Fibroblast of lung (primary cell): ENCODE measurements at regions not wholly inside any gene's neighbourhood (a gene's known extent, or its start where the extent isn't known, plus 50 kb on each side); places are given as distances from the start of the nearest gene placed in this dataset.

ENCODE experiments used
- DNase-seq, 2 donors: peaks; one replicate each; pipeline versions ENCODE4 v3.0.0 to v3.0.0-alpha.2; 2010; ENCODE audit warnings: low read depth in 2 of 2
- H2AFZ ChIP-seq: 2 replicates; pipeline ENCODE4 v1.5.1; 2012; ENCODE audit warnings: low read length, control low read depth, inconsistent platforms
- H3K27ac ChIP-seq: 2 replicates; pipeline ENCODE4 v1.5.1; 2011; ENCODE audit warnings: low read length, control low read depth; ENCODE audit not compliant: insufficient read depth
- H3K27me3 ChIP-seq: 2 replicates; pipeline ENCODE4 v1.5.1; 2011; ENCODE audit warnings: mild to moderate bottlenecking, low read length; ENCODE audit not compliant: control insufficient read depth, insufficient read depth
- H3K36me3 ChIP-seq: 2 replicates; pipeline ENCODE4 v1.5.1; 2011; ENCODE audit warnings: low read length; ENCODE audit not compliant: control insufficient read depth, insufficient read depth
- H3K4me1 ChIP-seq: 2 replicates; pipeline ENCODE4 v1.5.1; 2011; ENCODE audit warnings: low read length; ENCODE audit not compliant: control insufficient read depth, insufficient read depth; ENCODE audit errors: extremely low read depth
- H3K4me2 ChIP-seq: 2 replicates; pipeline ENCODE4 v1.5.1; 2011; ENCODE audit warnings: low read length, control low read depth; ENCODE audit not compliant: insufficient read depth; ENCODE audit errors: extremely low read depth
- H3K4me3 ChIP-seq, 4 experiments: fragments of 200-600 bp in 1 of 4; sonication (generic) in 1 of 4; replicated peaks in 1 of 4; 2 replicates each; pipeline ENCODE4 v1.5.1; 2011 to 2016; ENCODE audit warnings: low read length in 4 of 4, low read depth in 3 of 4, mild to moderate bottlenecking in 3 of 4, control low read depth in 2 of 4, inconsistent platforms in 1 of 4, mixed read lengths in 1 of 4; ENCODE audit not compliant: insufficient read depth in 1 of 4; ENCODE audit errors: control extremely low read depth in 1 of 4
- H3K79me2 ChIP-seq: 2 replicates; pipeline ENCODE4 v1.5.1; 2012; ENCODE audit warnings: mild to moderate bottlenecking, low read length, inconsistent platforms; ENCODE audit not compliant: control insufficient read depth, insufficient read depth
- H3K9ac ChIP-seq: 2 replicates; pipeline ENCODE4 v1.5.1; 2011; ENCODE audit warnings: mild to moderate bottlenecking, low read length, control low read depth; ENCODE audit not compliant: insufficient read depth
- H3K9me3 ChIP-seq: 2 replicates; pipeline ENCODE4 v1.5.1; 2012; ENCODE audit warnings: low read depth, low read length; ENCODE audit not compliant: control insufficient read depth, insufficient read depth
- H4K20me1 ChIP-seq: 2 replicates; pipeline ENCODE4 v1.5.1; 2011; ENCODE audit warnings: low read length; ENCODE audit not compliant: control insufficient read depth, insufficient read depth; ENCODE audit errors: extremely low read depth
- CTCF ChIP-seq, 2 donors: IDR thresholded peaks in 1 of 2; conservative IDR thresholded peaks in 1 of 2; 1 replicate in 1 of 2; 2 replicates in 1 of 2; pipeline ENCODE4 v1.5.1; 2011 to 2012; ENCODE audit warnings: low read length in 2 of 2, control low read depth in 1 of 2, inconsistent platforms in 1 of 2, low read depth in 1 of 2, mild to moderate bottlenecking in 1 of 2
- EZH2 ChIP-seq: IDR thresholded peaks from 2 replicates; pipeline ENCODE4 v1.5.1; 2012; ENCODE audit warnings: low read length, control low read depth, mild to moderate bottlenecking; ENCODE audit errors: missing control alignments

GRCh38 chr2:8281950-8282857 lies 399.7 kb upstream of the ID2 start:
- H3K9ac ChIP-seq: no peak overlapping the region
- no peaks in the 10 kb centered on the region for H3K27me3 ChIP-seq
- no peak overlapping the region for H2AFZ ChIP-seq
- H3K4me1 ChIP-seq: no peaks in the 10 kb centered on the region
- H3K36me3 ChIP-seq: no peaks in the 10 kb centered on the region
- DNase-seq: no peak
- no peak overlapping the region for H3K4me3 ChIP-seq
- TF ChIP-seq EZH2 (no peak), CTCF (conservative IDR thresholded peaks at IDR 0.05 in 1 of 2, IDR thresholded peaks at IDR 0.05 in 1 of 2; ENCODE audit: low read depth in 1 of 2, low read length in 2 of 2) (no peak)
- H4K20me1 ChIP-seq: no peaks in the 10 kb centered on the region
- no peak overlapping the region for H3K27ac ChIP-seq
- no peaks in the 10 kb centered on the region for H3K79me2 ChIP-seq
- no peak overlapping the region for H3K4me2 ChIP-seq
- H3K9me3 ChIP-seq: no peaks in the 10 kb centered on the region

DNA sequence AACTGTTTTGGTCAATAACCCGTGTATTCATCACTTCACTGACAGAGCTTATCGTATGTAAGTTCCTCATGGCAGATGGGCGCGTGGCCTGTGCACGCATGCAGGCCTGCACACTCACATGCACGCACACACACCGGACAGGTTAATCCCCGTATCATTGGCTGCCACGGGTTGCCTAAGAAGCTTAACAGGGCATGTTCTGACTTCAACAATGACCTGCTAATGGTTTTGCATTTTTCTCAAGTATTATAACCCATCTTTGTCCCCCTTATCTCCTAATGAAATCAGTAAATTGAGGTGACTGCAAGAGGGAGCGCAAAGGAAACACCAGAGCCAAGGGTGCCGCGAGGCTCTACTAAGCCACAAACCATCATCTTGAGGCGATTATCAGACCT lies 399.0 kb upstream of the ID2 start:
- Histone ChIP-seq H3K27me3 (no peaks in the 10 kb centered on the region), H3K36me3 (no peaks in the 10 kb centered on the region), H3K4me1 (no peaks in the 10 kb centered on the region), H2AFZ (no peak overlapping the region), H4K20me1 (no peaks in the 10 kb centered on the region), H3K27ac (no peak overlapping the region), H3K9ac (no peak overlapping the region), H3K4me2 (no peak overlapping the region), H3K9me3 (no peaks in the 10 kb centered on the region), H3K79me2 (no peaks in the 10 kb centered on the region), H3K4me3 (no peak overlapping the region)
- DNase-seq: no peak
- TF ChIP-seq CTCF (conservative IDR thresholded peaks at IDR 0.05 in 1 of 2, IDR thresholded peaks at IDR 0.05 in 1 of 2; ENCODE audit: low read depth in 1 of 2, low read length in 2 of 2): no peak
- TF ChIP-seq EZH2: no peak

DNA sequence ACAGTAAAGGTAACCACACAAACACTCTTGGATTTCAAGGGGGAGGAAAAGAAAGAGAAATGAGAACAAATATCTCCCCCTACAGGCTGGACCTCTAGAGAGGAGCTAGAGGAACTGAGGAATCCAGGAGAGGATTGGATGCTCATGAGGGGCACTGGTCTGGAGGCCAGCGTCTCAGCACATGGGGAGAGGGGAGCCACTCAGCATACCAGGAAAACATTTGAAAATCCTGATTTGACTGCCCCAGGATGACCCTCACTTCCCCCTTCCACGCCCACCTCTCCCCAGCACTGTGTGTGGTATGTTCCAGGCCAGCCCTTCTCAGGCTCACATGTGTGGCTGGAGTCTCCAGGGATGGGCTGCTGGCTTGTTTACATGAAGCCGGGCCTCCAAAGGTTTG lies 396.8 kb upstream of the ID2 start:
- Histone ChIP-seq H3K9ac (no peak overlapping the region), H3K9me3 (no peaks in the 10 kb centered on the region), H4K20me1 (no peaks in the 10 kb centered on the region), H3K4me1 (no peaks in the 10 kb centered on the region), H3K27me3 (no peaks in the 10 kb centered on the region), H3K4me3 (no peak overlapping the region), H2AFZ (no peak overlapping the region), H3K36me3 (no peaks in the 10 kb centered on the region), H3K4me2 (no peak overlapping the region), H3K79me2 (no peaks in the 10 kb centered on the region), H3K27ac (no peak overlapping the region)
- TF ChIP-seq EZH2: no peak
- TF ChIP-seq CTCF (conservative IDR thresholded peaks at IDR 0.05 in 1 of 2, IDR thresholded peaks at IDR 0.05 in 1 of 2; ENCODE audit: low read depth in 1 of 2, low read length in 2 of 2): peak; percentile 23 to 31
- DNase-seq: peak in 1 of 2 donors; percentile 8
